B cell (primary cell): ENCODE measurements at regions not wholly inside any gene's neighbourhood (a gene's known extent, or its start where the extent isn't known, plus 50 kb on each side); places are given as distances from the start of the nearest gene placed in this dataset.

Experiments used
- ATAC-seq: fragments of 200-7000 bp; cut with Tn5 transposase; one replicate; pipeline ENCODE4 v1.10.0; 2021; ENCODE audit warnings: low read depth, mild to moderate bottlenecking, moderate number of reproducible peaks, moderate library complexity
- CTCF ChIA-PET: fragments of 350-600 bp; sonication (Branson Sonifier 250); formaldehyde crosslinking; loops from one replicate; lab custom pipeline; 2021; ENCODE audit warnings: antibody characterized with exemption, inconsistent platforms; lab: Charles Lee
- POLR2A ChIA-PET: fragments of 350-600 bp; sonication (Branson Sonifier 250); formaldehyde crosslinking; loops from one replicate; lab custom pipeline; 2021; ENCODE audit warnings: antibody characterized with exemption; lab: Charles Lee
- DNase-seq: peaks from one replicate; pipeline ENCODE4 v3.0.0; 2013
- H2AFZ ChIP-seq: 2 replicates; pipeline ENCODE4 v1.6.1; 2012; ENCODE audit warnings: mild to moderate bottlenecking, low read depth, low read length; ENCODE audit not compliant: insufficient read depth, poor library complexity, severe bottlenecking
- H3K27ac ChIP-seq, 2 donors: 1 replicate in 1 of 2; 2 replicates in 1 of 2; pipeline ENCODE4 v1.5.1; 2012 to 2013; ENCODE audit warnings: low read length in 2 of 2, mild to moderate bottlenecking in 2 of 2, moderate library complexity in 1 of 2
- H3K27me3 ChIP-seq, 4 experiments: fragments of 200-600 bp in 1 of 4; sonication (generic) in 1 of 4; replicated peaks in 1 of 4; 1 replicate in 2 of 4; 2 replicates in 2 of 4; pipeline versions ENCODE4 v1.6.1 to v1.7.0; 2013 to 2016; ENCODE audit warnings: low read length in 3 of 4, mild to moderate bottlenecking in 2 of 4, mixed read lengths in 1 of 4, moderate library complexity in 1 of 4; ENCODE audit not compliant: insufficient read depth in 4 of 4, control insufficient read depth in 3 of 4; ENCODE audit errors: control extremely low read depth in 1 of 4
- H3K36me3 ChIP-seq, 2 experiments: replicated peaks in 1 of 2; 1 replicate in 1 of 2; 2 replicates in 1 of 2; pipeline versions ENCODE4 v1.6.1 to v1.7.1; 2013; ENCODE audit warnings: low read length in 1 of 2; ENCODE audit not compliant: insufficient read depth in 2 of 2, control insufficient read depth in 1 of 2; ENCODE audit errors: control extremely low read depth in 1 of 2, extremely low read depth in 1 of 2
- H3K4me1 ChIP-seq, 2 donors: fragments of 200-600 bp in 1 of 2; sonication (generic) in 1 of 2; 1 replicate in 1 of 2; 2 replicates in 1 of 2; pipeline versions ENCODE4 v1.5.1 to v1.6.1; 2013 to 2017; ENCODE audit warnings: low read length in 2 of 2; ENCODE audit not compliant: control insufficient read depth in 2 of 2, insufficient read depth in 2 of 2
- H3K4me2 ChIP-seq: replicated peaks from 2 replicates; pipeline ENCODE3; 2012; ENCODE audit warnings: mild to moderate bottlenecking, low read depth, low read length; ENCODE audit not compliant: poor library complexity, severe bottlenecking
- H3K4me3 ChIP-seq, 5 experiments: fragments of 200-600 bp in 1 of 5; sonication (generic) in 1 of 5; 1 replicate in 3 of 5; 2 replicates in 2 of 5; pipeline versions ENCODE4 v1.5.1 to v1.7.0; 2011 to 2016; ENCODE audit warnings: low read length in 4 of 5, mild to moderate bottlenecking in 4 of 5, low read depth in 2 of 5, control low read depth in 1 of 5, moderate library complexity in 1 of 5; ENCODE audit not compliant: insufficient read depth in 1 of 5; ENCODE audit errors: control extremely low read depth in 1 of 5, extremely low read depth in 1 of 5
- H3K79me2 ChIP-seq: fragments of 200-600 bp; sonication (generic); one replicate; pipeline ENCODE4 v1.6.0; 2016; ENCODE audit warnings: low read length; ENCODE audit not compliant: control insufficient read depth, insufficient read depth
- H3K9ac ChIP-seq: fragments of 200-600 bp; sonication (generic); 2 replicates; pipeline ENCODE4 v1.6.1; 2017; ENCODE audit warnings: mild to moderate bottlenecking, low read length, moderate library complexity
- H3K9me3 ChIP-seq, 3 donors: one replicate each; pipeline versions ENCODE4 v1.6.1 to v1.7.1; 2013; ENCODE audit warnings: low read length in 2 of 3; ENCODE audit not compliant: control insufficient read depth in 2 of 3, insufficient read depth in 1 of 3; ENCODE audit errors: control extremely low read depth in 1 of 3
- H4K20me1 ChIP-seq: 2 replicates; pipeline ENCODE4 v1.6.0; 2012; ENCODE audit warnings: mild to moderate bottlenecking, low read length; ENCODE audit not compliant: insufficient read depth, control insufficient read depth, poor library complexity, severe bottlenecking
- H3K27ac Mint-ChIP-seq: one replicate; pipeline ENCODE4 v1.8.0; 2021; ENCODE audit warnings: mixed read lengths
- H3K27me3 Mint-ChIP-seq: one replicate; pipeline ENCODE4 v1.8.0; 2021; ENCODE audit warnings: mixed read lengths
- H3K4me1 Mint-ChIP-seq: one replicate; pipeline ENCODE4 v1.8.0; 2021; ENCODE audit warnings: mixed read lengths
- H3K4me3 Mint-ChIP-seq: one replicate; pipeline ENCODE4 v1.8.0; 2021; ENCODE audit warnings: mixed read lengths
- H3K9me3 Mint-ChIP-seq: one replicate; pipeline ENCODE4 v1.8.0; 2022; ENCODE audit warnings: mixed read lengths; ENCODE audit not compliant: insufficient read depth
- EZH2 ChIP-seq: IDR thresholded peaks from 2 replicates; pipeline ENCODE4 v1.6.1; 2012; ENCODE audit warnings: borderline replicate concordance, low read depth, mild to moderate bottlenecking, moderate library complexity, low read length; ENCODE audit not compliant: insufficient read depth, poor library complexity, severe bottlenecking
- WGBS: methylation state at CpG from one replicate; pipeline ENCODE4 v1.1.5; 2013; ENCODE audit warnings: missing lambda C conversion rate; ENCODE audit not compliant: insufficient coverage; 5-methylcytosine and 5-hydroxymethylcytosine counted together
- intact Hi-C: fragments of 100-400 bp; cut with micrococcal nuclease; formaldehyde crosslinking; loops from one replicate; pipeline ENCODE4 v1.10.0; 2022
- TF ChIP-seq, protein P1 (sequence below): fragments of 200-600 bp; IDR thresholded peaks from one replicate; pipeline ENCODE4 v1.8.0; 2022; ENCODE audit warnings: antibody characterized with exemption, mild to moderate bottlenecking

DNA sequence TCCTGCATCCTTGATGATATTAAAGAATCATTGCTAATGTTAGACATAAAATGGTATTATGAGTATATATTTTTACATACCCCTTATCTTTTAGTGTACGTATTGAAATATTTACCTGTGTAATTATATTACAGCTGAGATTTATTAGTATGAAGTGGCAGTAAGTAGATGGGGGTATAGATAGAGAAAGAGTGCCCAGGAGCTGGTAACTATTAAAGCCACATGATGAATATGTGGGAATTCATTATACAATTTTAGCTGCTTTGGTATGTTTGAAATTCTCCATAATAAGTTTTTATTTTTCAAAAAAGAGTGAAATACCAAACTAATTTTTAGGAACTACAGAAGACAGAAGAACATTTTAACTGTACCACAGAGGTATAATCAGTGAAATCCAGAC is 339.0 kb downstream of the PLPP3 start:
- H3K4me3 ChIP-seq, result no peak overlapping the region
- TF ChIP-seq, protein P1, sequence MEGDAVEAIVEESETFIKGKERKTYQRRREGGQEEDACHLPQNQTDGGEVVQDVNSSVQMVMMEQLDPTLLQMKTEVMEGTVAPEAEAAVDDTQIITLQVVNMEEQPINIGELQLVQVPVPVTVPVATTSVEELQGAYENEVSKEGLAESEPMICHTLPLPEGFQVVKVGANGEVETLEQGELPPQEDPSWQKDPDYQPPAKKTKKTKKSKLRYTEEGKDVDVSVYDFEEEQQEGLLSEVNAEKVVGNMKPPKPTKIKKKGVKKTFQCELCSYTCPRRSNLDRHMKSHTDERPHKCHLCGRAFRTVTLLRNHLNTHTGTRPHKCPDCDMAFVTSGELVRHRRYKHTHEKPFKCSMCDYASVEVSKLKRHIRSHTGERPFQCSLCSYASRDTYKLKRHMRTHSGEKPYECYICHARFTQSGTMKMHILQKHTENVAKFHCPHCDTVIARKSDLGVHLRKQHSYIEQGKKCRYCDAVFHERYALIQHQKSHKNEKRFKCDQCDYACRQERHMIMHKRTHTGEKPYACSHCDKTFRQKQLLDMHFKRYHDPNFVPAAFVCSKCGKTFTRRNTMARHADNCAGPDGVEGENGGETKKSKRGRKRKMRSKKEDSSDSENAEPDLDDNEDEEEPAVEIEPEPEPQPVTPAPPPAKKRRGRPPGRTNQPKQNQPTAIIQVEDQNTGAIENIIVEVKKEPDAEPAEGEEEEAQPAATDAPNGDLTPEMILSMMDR, result no peak
- no peak for TF ChIP-seq EZH2
- POLR2A ChIA-PET, result no interaction called here
- DNase-seq (no peak), ATAC-seq (no peak)
- no peaks in the 10 kb centered on the region for H3K79me2 ChIP-seq
- CTCF ChIA-PET, result no interaction called here
- Mint-ChIP-seq H3K27ac (no peak overlapping the region), H3K4me3 (no peak overlapping the region), H3K9me3 (peaks cover 6% of the 10 kb centered on the region), H3K4me1 (no peaks in the 10 kb centered on the region), H3K27me3 (peaks cover 13% of the 10 kb centered on the region)
- no peak overlapping the region for H2AFZ ChIP-seq
- H3K4me1 ChIP-seq, result no peaks in the 10 kb centered on the region
- peaks cover 2 to 7% (median 6%) of the 10 kb centered on the region in 3 donors for H3K9me3 ChIP-seq
- intact Hi-C loops, result no loop called here
- no peak overlapping the region for H3K4me2 ChIP-seq
- H3K36me3 ChIP-seq, result no peaks in the 10 kb centered on the region
- H4K20me1 ChIP-seq, result no peaks in the 10 kb centered on the region
- H3K9ac ChIP-seq, result no peak overlapping the region
- no peak overlapping the region for H3K27ac ChIP-seq
- no CpG with 5 or more reads among the region's 1 CpG for WGBS
- peaks cover 0 to 2% (median 0%) of the 10 kb centered on the region in 4 experiments for H3K27me3 ChIP-seq

DNA sequence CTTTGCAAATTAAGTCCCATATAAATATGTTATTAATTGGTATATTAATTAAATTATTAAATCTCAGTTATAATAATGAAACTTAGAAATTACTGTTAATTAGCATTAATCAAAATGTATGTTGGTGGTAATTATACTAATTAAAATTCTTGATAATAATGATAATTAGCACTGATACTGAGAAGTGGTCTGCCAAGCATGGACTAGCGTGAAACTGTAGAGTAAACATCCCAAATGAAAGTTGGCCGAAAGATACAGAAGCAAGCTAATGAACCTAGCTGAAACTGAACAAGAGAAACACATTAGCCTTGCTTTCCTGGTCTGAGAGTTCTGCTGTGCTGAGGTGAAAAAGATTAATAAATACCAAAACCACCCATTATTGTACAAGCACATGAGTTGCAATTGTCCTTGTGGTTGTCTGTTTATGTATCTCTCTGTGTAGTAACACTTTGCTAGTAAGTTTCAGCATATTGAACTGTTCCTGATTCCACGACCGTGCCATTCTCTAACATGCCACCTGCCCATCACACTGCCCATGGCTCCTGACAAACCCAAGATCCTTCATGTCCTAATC is 341.8 kb downstream of the PLPP3 start:
- Histone ChIP-seq H3K36me3 (no peaks in the 10 kb centered on the region), H3K9ac (no peak overlapping the region), H3K4me1 (no peaks in the 10 kb centered on the region), H3K79me2 (no peaks in the 10 kb centered on the region), H3K27ac (no peak overlapping the region), H3K4me2 (no peak overlapping the region), H4K20me1 (no peaks in the 10 kb centered on the region), H3K4me3 (no peak overlapping the region), H2AFZ (no peak overlapping the region), H3K27me3 (peaks cover 0 to 2% (median 0%) of the 10 kb centered on the region in 4 experiments), H3K9me3 (peaks cover 2 to 7% (median 6%) of the 10 kb centered on the region in 3 donors)
- peaks cover 6% of the 10 kb centered on the region for H3K9me3 Mint-ChIP-seq
- CTCF ChIA-PET, result no interaction called here
- no peak overlapping the region for H3K4me3 Mint-ChIP-seq
- H3K4me1 Mint-ChIP-seq, result no peaks in the 10 kb centered on the region
- DNase-seq (no peak), ATAC-seq (no peak)
- 94% methylated on average over 2 of the region's 4 CpGs for WGBS
- POLR2A ChIA-PET, result no interaction called here
- no peak overlapping the region for H3K27ac Mint-ChIP-seq
- TF ChIP-seq, protein P1, result no peak
- no peak for TF ChIP-seq EZH2
- peaks cover 17% of the 10 kb centered on the region for H3K27me3 Mint-ChIP-seq
- intact Hi-C loops, result no loop called here
